Endothelial cell of umbilical vein (primary cell): ENCODE measurements at regions not wholly inside any gene's neighbourhood (a gene's known extent, or its start where the extent isn't known, plus 50 kb on each side); places are given as distances from the start of the nearest gene placed in this dataset.

Experiments used
- BruUV-seq: library from RNA; stranded (reverse); fragments of 400-500 nt; replicated peaks from 2 replicates; lab custom pipeline; 2021; lab: Mats Ljungman, UMichigan
- CTCF ChIA-PET: fragments of 300-600, 350-600 bp; sonication (Branson Sonifier 250); formaldehyde crosslinking; loops from one replicate; lab custom pipeline; 2021; ENCODE audit warnings: antibody characterized with exemption, inconsistent platforms; lab: Charles Lee
- POLR2A ChIA-PET: fragments of 300-600, 350-600 bp; sonication (Branson Sonifier 250); formaldehyde crosslinking; loops from one replicate; lab custom pipeline; 2021; ENCODE audit warnings: antibody characterized with exemption, inconsistent platforms; lab: Charles Lee
- DNase-seq: peaks from one replicate; pipeline ENCODE4 v3.0.0-alpha.2; 2011; ENCODE audit warnings: low read depth, low spot score
- FAIRE-seq: peaks from 2 replicates; lab custom pipeline; 2011; peaks lifted over from hg19 to GRCh38; lab: Jason Lieb, UNC
- H2AFZ ChIP-seq: 2 replicates; pipeline ENCODE4 v1.6.0; 2012; ENCODE audit warnings: low read depth, low read length, control low read depth, inconsistent platforms
- H3K27ac ChIP-seq: 2 replicates; pipeline ENCODE4 v1.5.1; 2011; ENCODE audit warnings: low read depth, mild to moderate bottlenecking, control low read depth, low read length, moderate library complexity; ENCODE audit not compliant: insufficient read depth
- H3K27me3 ChIP-seq, 2 experiments: 2 replicates each; pipeline versions ENCODE4 v1.6.0 to v1.6.1; 2011; ENCODE audit warnings: low read length in 2 of 2, mixed read lengths in 1 of 2; ENCODE audit not compliant: control insufficient read depth in 2 of 2, insufficient read depth in 2 of 2
- H3K36me3 ChIP-seq, 2 experiments: 2 replicates in 1 of 2; 3 replicates in 1 of 2; pipeline ENCODE4 v1.5.1; 2011; ENCODE audit warnings: low read length in 2 of 2, mild to moderate bottlenecking in 1 of 2, moderate library complexity in 1 of 2; ENCODE audit not compliant: control insufficient read depth in 2 of 2, insufficient read depth in 2 of 2; ENCODE audit errors: extremely low read depth in 1 of 2
- H3K4me1 ChIP-seq: 3 replicates; pipeline ENCODE4 v1.5.1; 2011; ENCODE audit warnings: mild to moderate bottlenecking, low read length; ENCODE audit not compliant: control insufficient read depth, insufficient read depth; ENCODE audit errors: extremely low read depth
- H3K4me2 ChIP-seq: 2 replicates; pipeline ENCODE4 v1.6.1; 2011; ENCODE audit warnings: low read length, control low read depth, mixed read lengths; ENCODE audit not compliant: insufficient read depth
- H3K4me3 ChIP-seq, 3 experiments: fragments of 200-600 bp in 1 of 3; sonication (generic), shearing (Covaris generic) in 1 of 3; replicated peaks in 1 of 3; 2 replicates each; pipeline ENCODE4 v1.5.1; 2011 to 2016; ENCODE audit warnings: control low read depth in 3 of 3, low read length in 3 of 3, mild to moderate bottlenecking in 2 of 3, inconsistent platforms in 1 of 3, low read depth in 1 of 3, moderate library complexity in 1 of 3; ENCODE audit not compliant: insufficient read depth in 1 of 3
- H3K79me2 ChIP-seq: 2 replicates; pipeline ENCODE4 v1.6.0; 2012; ENCODE audit warnings: low read length, inconsistent platforms; ENCODE audit not compliant: control insufficient read depth, insufficient read depth
- H3K9ac ChIP-seq: replicated peaks from 2 replicates; pipeline ENCODE3; 2011; ENCODE audit warnings: low read length, control low read depth; ENCODE audit not compliant: insufficient read depth; ENCODE audit errors: extremely low read depth
- H3K9me1 ChIP-seq: replicated peaks from 3 replicates; pipeline ENCODE4 v1.6.0; 2011; ENCODE audit warnings: mild to moderate bottlenecking, low read length; ENCODE audit not compliant: control insufficient read depth, insufficient read depth; ENCODE audit errors: extremely low read depth
- H3K9me3 ChIP-seq: replicated peaks from 2 replicates; pipeline ENCODE4 v1.5.1; 2012; ENCODE audit warnings: low read length, inconsistent platforms; ENCODE audit not compliant: control insufficient read depth, insufficient read depth
- H4K20me1 ChIP-seq: replicated peaks from 2 replicates; pipeline ENCODE3; 2011; ENCODE audit warnings: mild to moderate bottlenecking, low read length; ENCODE audit not compliant: control insufficient read depth, insufficient read depth; ENCODE audit errors: extremely low read depth
- EZH2 ChIP-seq: IDR thresholded peaks from 2 replicates; pipeline ENCODE4 v1.6.1; 2012; ENCODE audit warnings: borderline replicate concordance, low read depth, mild to moderate bottlenecking, moderate library complexity, low read length, inconsistent platforms; ENCODE audit not compliant: severe bottlenecking
- FOS ChIP-seq: IDR thresholded peaks from 2 replicates; pipeline ENCODE4 v1.6.1; 2011; ENCODE audit warnings: mild to moderate bottlenecking, low read length, moderate library complexity, borderline replicate concordance; ENCODE audit not compliant: insufficient read depth
- GATA2 ChIP-seq: IDR thresholded peaks from 2 replicates; pipeline ENCODE4 v1.7.0; 2011; ENCODE audit warnings: low read depth, mild to moderate bottlenecking, moderate library complexity, mixed read lengths, low read length; ENCODE audit not compliant: insufficient read length, insufficient read depth
- JUN ChIP-seq: IDR thresholded peaks from 2 replicates; pipeline ENCODE4 v1.6.1; 2011; ENCODE audit warnings: borderline replicate concordance, low read depth; ENCODE audit not compliant: insufficient read length, insufficient read depth
- MYC ChIP-seq: IDR thresholded peaks from one replicate; pipeline ENCODE4 v1.6.1; 2011; ENCODE audit warnings: mild to moderate bottlenecking, low read depth, low read length
- POLR2A ChIP-seq: IDR thresholded peaks from 2 replicates; pipeline ENCODE4 v1.6.1; 2012; ENCODE audit warnings: low read depth, mild to moderate bottlenecking, control low read depth, low read length
- POLR2AphosphoS5 ChIP-seq: IDR thresholded peaks from 2 replicates; pipeline ENCODE4 v1.6.1; 2012; ENCODE audit warnings: low read depth, mild to moderate bottlenecking, control low read depth, low read length, moderate library complexity; ENCODE audit not compliant: insufficient read depth
- dilution Hi-C: fragments of 300-500 bp; cut with MboI; formaldehyde crosslinking; loops from one replicate; pipeline ENCODE4 v1.15.0; 2019; ENCODE audit warnings: low sequenced_read_pairs; ENCODE audit not compliant: extremely low pct_ligation_motif_present
- intact Hi-C: fragments of 100-400 bp; cut with micrococcal nuclease; formaldehyde crosslinking; loops from one replicate; pipeline ENCODE4 v1.10.0; 2022
- TF ChIP-seq, protein P1 (sequence below), 2 donors: IDR thresholded peaks; 1 replicate in 1 of 2; 2 replicates in 1 of 2; pipeline ENCODE4 v1.5.1; 2011; ENCODE audit warnings: low read length in 2 of 2, mild to moderate bottlenecking in 2 of 2, moderate library complexity in 2 of 2, control low read depth in 1 of 2, inconsistent platforms in 1 of 2, low read depth in 1 of 2; ENCODE audit not compliant: insufficient read depth in 1 of 2; ENCODE audit errors: extremely low read depth in 1 of 2
- TF ChIP-seq, protein P2 (sequence below): IDR thresholded peaks from 2 replicates; pipeline ENCODE4 v1.6.1; 2011; ENCODE audit not compliant: insufficient read depth, insufficient read length

DNA sequence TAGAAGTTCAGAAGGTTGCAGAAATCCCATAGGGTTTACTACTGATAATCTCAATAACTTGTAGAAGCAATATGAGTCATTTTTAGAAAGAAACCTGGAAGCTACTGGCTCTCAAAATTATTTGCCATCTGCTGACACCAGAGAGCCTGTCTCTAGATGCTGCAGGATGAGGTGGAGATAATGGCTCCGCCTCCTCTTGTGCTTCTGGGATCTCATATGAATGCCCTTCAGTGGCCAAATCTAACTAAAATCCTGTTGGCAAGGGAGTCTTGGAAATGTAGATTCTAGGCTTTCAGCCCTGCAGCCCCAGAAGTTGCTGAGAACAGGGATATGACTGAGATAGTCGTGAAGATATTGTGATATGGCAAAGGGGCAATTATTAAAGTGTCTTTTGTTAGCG, 348.1 kb downstream of the CCSER2 start:
- H3K9me3 ChIP-seq, result no peaks in the 10 kb centered on the region
- intact Hi-C loops, result no loop called here

GRCh38 chr10:84681781-84682180, 353.4 kb downstream of the CCSER2 start:
- no peaks in the 10 kb centered on the region for H4K20me1 ChIP-seq
- dilution Hi-C loops (no loop called here), intact Hi-C loops (no loop called here)
- H3K9me3 ChIP-seq, result no peaks in the 10 kb centered on the region
- no peak overlapping the region for H3K4me3 ChIP-seq
- H3K4me2 ChIP-seq, result no peak overlapping the region
- H3K9me1 ChIP-seq, result no peaks in the 10 kb centered on the region
- ChIA-PET POLR2A (interaction anchor here (0.6 kb wide), 1 partner anchor 712 kb away, joined by 4 read pairs; no protein-coding TSS in a partner anchor), CTCF (interaction anchor here (0.8 to 0.9 kb wide), 2 partner anchors 14 to 142 kb away, joined by 3 to 4 read pairs; no protein-coding TSS in a partner anchor)
- no peak overlapping the region for H2AFZ ChIP-seq
- no peaks in the 10 kb centered on the region for H3K4me1 ChIP-seq
- no TSS peak for BruUV-seq
- TF ChIP-seq FOS (no peak), MYC (no peak), EZH2 (no peak), JUN (no peak), POLR2AphosphoS5 (no peak), POLR2A (no peak), GATA2 (no peak)
- TF ChIP-seq, protein P1, sequence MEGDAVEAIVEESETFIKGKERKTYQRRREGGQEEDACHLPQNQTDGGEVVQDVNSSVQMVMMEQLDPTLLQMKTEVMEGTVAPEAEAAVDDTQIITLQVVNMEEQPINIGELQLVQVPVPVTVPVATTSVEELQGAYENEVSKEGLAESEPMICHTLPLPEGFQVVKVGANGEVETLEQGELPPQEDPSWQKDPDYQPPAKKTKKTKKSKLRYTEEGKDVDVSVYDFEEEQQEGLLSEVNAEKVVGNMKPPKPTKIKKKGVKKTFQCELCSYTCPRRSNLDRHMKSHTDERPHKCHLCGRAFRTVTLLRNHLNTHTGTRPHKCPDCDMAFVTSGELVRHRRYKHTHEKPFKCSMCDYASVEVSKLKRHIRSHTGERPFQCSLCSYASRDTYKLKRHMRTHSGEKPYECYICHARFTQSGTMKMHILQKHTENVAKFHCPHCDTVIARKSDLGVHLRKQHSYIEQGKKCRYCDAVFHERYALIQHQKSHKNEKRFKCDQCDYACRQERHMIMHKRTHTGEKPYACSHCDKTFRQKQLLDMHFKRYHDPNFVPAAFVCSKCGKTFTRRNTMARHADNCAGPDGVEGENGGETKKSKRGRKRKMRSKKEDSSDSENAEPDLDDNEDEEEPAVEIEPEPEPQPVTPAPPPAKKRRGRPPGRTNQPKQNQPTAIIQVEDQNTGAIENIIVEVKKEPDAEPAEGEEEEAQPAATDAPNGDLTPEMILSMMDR (IDR thresholded peaks at IDR 0.05; ENCODE audit: extremely low read depth in 1 of 2, insufficient read depth in 1 of 2, low read depth in 1 of 2, low read length in 2 of 2), result no peak
- TF ChIP-seq, protein P2, sequence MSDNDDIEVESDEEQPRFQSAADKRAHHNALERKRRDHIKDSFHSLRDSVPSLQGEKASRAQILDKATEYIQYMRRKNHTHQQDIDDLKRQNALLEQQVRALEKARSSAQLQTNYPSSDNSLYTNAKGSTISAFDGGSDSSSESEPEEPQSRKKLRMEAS, result no peak
- H3K27me3 ChIP-seq, result no peaks in the 10 kb centered on the region
- no peak for FAIRE-seq
- no peak overlapping the region for H3K9ac ChIP-seq
- H3K36me3 ChIP-seq, result no peaks in the 10 kb centered on the region
- no peak overlapping the region for H3K27ac ChIP-seq
- DNase-seq, result no peak
- H3K79me2 ChIP-seq, result no peaks in the 10 kb centered on the region

More for the DNA sequence above, 348.1 kb downstream of the CCSER2 start:
- ChIA-PET CTCF (interaction anchor here (0.8 kb wide), 1 partner anchor 13 kb away, joined by 3 read pairs; no protein-coding TSS in a partner anchor), POLR2A (no interaction called here)
- H3K36me3 ChIP-seq, result no peaks in the 10 kb centered on the region
- no peak for FAIRE-seq
- no peak overlapping the region for H3K4me2 ChIP-seq
- no peak for TF ChIP-seq POLR2AphosphoS5
- TF ChIP-seq, protein P1 (IDR thresholded peaks at IDR 0.05; ENCODE audit: extremely low read depth in 1 of 2, insufficient read depth in 1 of 2, low read depth in 1 of 2, low read length in 2 of 2), result no peak
- TF ChIP-seq FOS, result no peak
- TF ChIP-seq GATA2, result no peak
- no peak for TF ChIP-seq EZH2
- TF ChIP-seq POLR2A, result no peak
- DNase-seq, result no peak
- H3K9me1 ChIP-seq, result no peaks in the 10 kb centered on the region
- no peak overlapping the region for H2AFZ ChIP-seq
- dilution Hi-C loops, result no loop called here
- H4K20me1 ChIP-seq, result no peaks in the 10 kb centered on the region
- no peaks in the 10 kb centered on the region for H3K4me1 ChIP-seq
- BruUV-seq, result no TSS peak
- H3K27me3 ChIP-seq, result no peaks in the 10 kb centered on the region
- H3K9ac ChIP-seq, result no peak overlapping the region
- H3K27ac ChIP-seq, result no peak overlapping the region
- no peak overlapping the region for H3K4me3 ChIP-seq
- no peaks in the 10 kb centered on the region for H3K79me2 ChIP-seq
